IPS DF 6.9 (cell line): ENCODE measurements at regions not wholly inside any gene's neighbourhood (a gene's known extent, or its start where the extent isn't known, plus 50 kb on each side); places are given as distances from the start of the nearest gene placed in this dataset.
"Not testable (repeated sequence)": the region's sequence is repeated elsewhere in the genome, so short reads cannot be mapped to it uniquely, and the experiment has no call there.

Source experiments
- DNase-seq: peaks from one replicate; pipeline ENCODE4 v3.0.0-alpha.2; 2013; ENCODE audit warnings: low read depth, low spot score
- H3K27ac ChIP-seq: one replicate; pipeline ENCODE4 v1.5.1; 2013; ENCODE audit warnings: low read length, control low read depth
- H3K27me3 ChIP-seq: 2 replicates; pipeline ENCODE4 v1.6.1; 2013; ENCODE audit warnings: mild to moderate bottlenecking, low read length; ENCODE audit not compliant: control insufficient read depth, insufficient read depth
- H3K36me3 ChIP-seq: 2 replicates; pipeline ENCODE4 v1.6.1; 2013; ENCODE audit warnings: low read length; ENCODE audit not compliant: control insufficient read depth, insufficient read depth
- H3K4me1 ChIP-seq: 2 replicates; pipeline ENCODE4 v1.6.1; 2013; ENCODE audit warnings: low read length; ENCODE audit not compliant: control insufficient read depth, insufficient read depth
- H3K4me3 ChIP-seq: 2 replicates; pipeline ENCODE4 v1.5.1; 2013; ENCODE audit warnings: mild to moderate bottlenecking, low read length
- H3K9me3 ChIP-seq: 2 replicates; pipeline ENCODE4 v1.6.1; 2013; ENCODE audit warnings: low read length, inconsistent platforms; ENCODE audit not compliant: control insufficient read depth, insufficient read depth
- WGBS: extraction: QIAGEN DNeasy Blood & Tissue Kit; methylation state at CpG from one replicate; pipeline ENCODE4 v1.1.7; 2013; ENCODE audit warnings: mixed read lengths, missing lambda C conversion rate; ENCODE audit not compliant: insufficient read length, insufficient coverage; 5-methylcytosine and 5-hydroxymethylcytosine counted together

DNA sequence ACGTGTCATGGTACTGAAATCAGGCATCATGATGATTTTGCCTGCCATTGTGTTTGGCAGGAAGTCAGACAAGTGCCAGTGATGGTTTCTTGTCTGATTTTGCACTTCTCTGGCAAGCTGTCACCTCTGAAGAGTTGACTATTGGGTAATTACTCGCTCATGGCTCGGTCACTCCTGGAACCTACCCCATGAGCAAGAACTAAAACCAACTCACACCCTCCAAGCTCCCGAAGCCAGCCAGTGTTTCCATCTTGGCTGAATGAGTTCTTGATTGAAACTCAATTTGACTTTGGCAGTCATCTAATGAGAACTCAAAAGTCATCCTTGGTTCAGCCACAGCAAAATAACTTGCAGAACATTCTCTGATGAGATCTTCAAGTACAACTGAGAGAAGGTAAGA lies 103.4 kb downstream of the TBC1D26 start:
- no CpG with 5 or more reads among the region's 4 CpGs for WGBS
- H3K4me1 ChIP-seq, H3K36me3 ChIP-seq, H3K27me3 ChIP-seq, H3K9me3 ChIP-seq, H3K27ac ChIP-seq, DNase-seq, H3K4me3 ChIP-seq: not testable (repeated sequence)

DNA sequence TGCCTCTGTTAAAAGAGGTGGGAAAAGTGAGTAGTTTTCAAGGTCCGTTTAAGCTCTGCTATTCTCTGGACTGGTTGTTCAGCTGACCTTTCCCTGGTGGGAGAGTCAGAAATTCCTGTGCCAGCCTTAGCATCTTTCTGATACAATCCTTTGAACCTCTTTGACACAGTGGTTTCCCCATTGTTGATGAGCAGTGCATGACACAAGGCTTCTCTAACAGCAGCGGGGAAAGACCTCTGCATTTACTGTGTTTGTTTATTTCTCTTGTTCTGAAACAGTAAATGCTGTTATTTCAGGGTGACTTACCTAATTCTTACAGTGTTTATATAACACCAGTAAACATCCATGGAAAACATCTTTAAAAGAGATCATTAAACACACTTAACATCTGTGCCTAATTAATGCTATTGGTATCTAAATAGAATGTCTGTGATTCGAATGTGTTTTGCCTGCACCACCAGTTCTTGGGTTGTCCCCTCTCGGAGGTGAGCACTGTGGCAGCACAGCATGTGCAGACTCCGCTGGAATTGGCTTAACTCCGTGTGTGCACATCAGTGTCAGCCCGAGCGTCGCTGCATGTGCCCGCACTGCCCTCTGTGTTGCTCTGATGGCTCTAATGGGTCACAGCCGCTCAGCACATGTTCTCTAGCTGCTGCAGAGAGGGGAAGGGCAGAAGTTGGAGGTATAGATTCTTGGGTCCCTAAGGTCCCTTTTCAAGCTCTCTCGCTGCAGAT lies 104.3 kb downstream of the TBC1D26 start:
- DNase-seq, H3K9me3 ChIP-seq, H3K4me1 ChIP-seq, H3K27ac ChIP-seq, H3K27me3 ChIP-seq, H3K4me3 ChIP-seq, H3K36me3 ChIP-seq: not testable (repeated sequence)
- WGBS = no CpG with 5 or more reads among the region's 12 CpGs

DNA sequence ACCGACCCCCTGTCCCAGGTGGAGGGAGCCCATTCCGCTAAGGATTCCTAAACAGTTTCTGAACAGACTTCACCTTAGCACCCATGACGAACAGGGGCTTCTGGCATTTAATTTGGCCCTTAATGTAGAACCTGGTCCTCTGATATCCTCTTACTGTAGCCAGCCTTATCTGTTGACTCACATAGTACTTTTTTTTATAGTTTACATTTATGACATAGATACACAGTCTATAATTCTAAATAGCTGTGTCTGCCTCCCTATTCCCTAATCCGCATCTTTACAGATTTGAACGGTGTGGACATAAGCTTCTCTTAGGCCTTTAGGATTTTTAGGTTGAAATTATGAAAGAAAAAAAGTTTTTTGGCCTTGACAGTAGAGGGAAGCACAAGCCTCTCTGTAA lies 104.9 kb downstream of the TBC1D26 start:
- not testable (repeated sequence) for H3K36me3 ChIP-seq, H3K9me3 ChIP-seq, H3K4me1 ChIP-seq, DNase-seq, H3K27ac ChIP-seq, H3K27me3 ChIP-seq, H3K4me3 ChIP-seq
- no CpG with 5 or more reads among the region's 5 CpGs for WGBS

DNA sequence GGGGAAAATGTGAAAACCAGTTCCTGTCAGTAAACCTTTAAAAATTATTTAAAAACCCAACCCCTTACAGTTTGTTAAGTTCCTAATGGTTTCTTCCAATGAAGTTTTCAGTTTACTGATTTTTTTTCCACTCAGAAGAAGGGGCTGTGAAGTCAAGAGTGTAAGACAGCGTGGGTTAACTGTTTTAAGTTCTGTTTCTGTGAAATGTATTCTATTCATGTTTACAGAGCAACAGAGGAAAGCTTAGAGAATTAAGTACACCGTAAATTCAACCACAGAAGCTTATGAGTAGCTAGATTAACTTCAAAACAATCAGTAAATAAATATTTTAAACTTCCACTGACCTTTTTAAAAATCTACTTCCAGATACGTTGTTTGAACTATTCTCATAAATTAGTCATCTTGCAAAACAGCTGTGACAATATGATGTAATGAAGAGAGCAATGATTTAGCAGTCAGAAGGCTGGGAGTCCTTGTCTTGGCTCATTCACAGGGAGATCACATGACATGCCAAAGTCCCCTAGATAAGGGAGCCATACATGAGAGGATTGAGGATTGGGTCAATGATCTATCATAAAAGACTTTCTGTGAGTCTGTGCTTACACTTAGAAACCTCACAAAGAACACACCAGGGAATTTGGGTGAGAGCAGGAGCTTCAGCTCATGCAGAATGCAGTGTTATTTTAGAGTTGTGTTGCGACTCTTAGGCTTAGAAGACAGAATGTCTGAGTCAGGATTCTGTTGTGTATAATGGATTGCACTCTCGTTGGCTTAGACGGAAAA lies 97.3 kb upstream of the ADORA2B start:
- no CpG with 5 or more reads among the region's 6 CpGs for WGBS
- H3K9me3 ChIP-seq, H3K4me3 ChIP-seq, DNase-seq, H3K27me3 ChIP-seq, H3K36me3 ChIP-seq, H3K27ac ChIP-seq, H3K4me1 ChIP-seq: not testable (repeated sequence)

DNA sequence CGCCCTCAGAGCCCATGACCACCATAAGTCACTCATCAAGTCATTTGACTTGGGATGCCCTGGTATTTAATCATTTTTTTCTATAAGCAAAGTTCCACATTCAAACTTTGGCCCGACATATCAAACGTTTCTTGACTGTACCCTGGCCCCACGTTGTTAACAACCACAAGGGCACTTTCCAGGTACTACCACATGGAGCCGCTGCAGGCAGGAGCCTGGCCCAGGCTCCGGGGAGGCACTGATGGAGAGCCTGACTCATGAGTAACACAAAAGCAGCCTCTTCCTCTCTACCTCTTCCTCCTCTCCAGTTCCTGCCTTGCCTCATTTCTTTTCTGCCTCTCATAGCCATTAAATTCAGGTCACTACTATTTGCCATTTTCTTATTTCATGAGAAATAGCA lies 95.9 kb upstream of the ADORA2B start:
- not testable (repeated sequence) for H3K27ac ChIP-seq, H3K4me1 ChIP-seq, H3K27me3 ChIP-seq, H3K9me3 ChIP-seq, H3K4me3 ChIP-seq, H3K36me3 ChIP-seq
- peak; percentile 5 for DNase-seq
- no CpG with 5 or more reads among the region's 6 CpGs for WGBS

DNA sequence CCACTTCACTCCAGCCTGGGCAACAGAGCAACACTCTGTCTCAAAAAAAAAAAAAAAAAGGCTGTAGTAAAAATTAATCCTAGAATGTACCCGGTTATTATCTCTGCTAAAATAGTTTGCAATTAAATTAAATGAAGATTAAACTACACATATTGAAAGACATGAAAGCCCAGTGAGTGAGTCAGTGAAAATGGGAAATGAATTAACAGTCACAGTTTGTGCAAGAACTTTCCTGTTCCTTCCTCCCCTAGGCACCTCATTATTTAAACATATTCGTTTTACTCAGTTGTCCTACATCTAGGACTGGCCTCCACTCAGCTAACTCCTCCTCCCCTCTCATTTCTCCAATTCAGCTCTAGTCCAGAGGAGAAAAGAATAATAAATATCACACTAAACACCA lies 94.9 kb upstream of the ADORA2B start:
- not testable (repeated sequence) for H3K27ac ChIP-seq, H3K27me3 ChIP-seq, H3K36me3 ChIP-seq, H3K4me3 ChIP-seq, H3K9me3 ChIP-seq, DNase-seq, H3K4me1 ChIP-seq
- WGBS = no CpG with 5 or more reads among the region's 2 CpGs

DNA sequence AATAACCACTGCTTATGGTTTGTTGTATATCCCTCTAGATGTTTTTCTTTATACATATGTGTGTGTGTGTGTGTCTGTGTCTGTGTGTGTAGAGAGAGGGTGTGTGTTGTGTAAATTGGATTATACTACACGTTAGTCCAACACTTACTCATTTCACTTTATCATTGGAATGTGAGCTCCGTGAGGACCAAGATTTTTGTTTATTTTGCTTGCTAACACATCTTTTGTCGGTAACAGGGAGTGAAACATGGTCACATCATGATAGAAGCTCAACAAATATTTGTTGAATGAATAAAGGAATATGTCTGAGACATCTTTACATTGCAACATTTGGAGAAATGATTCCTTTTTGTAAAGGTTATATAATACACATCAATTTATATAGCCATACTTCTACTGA lies 94.2 kb upstream of the ADORA2B start:
- H3K9me3 ChIP-seq, DNase-seq, H3K4me1 ChIP-seq, H3K27me3 ChIP-seq, H3K4me3 ChIP-seq, H3K36me3 ChIP-seq, H3K27ac ChIP-seq: not testable (repeated sequence)
- no CpG with 5 or more reads among the region's 3 CpGs for WGBS

DNA sequence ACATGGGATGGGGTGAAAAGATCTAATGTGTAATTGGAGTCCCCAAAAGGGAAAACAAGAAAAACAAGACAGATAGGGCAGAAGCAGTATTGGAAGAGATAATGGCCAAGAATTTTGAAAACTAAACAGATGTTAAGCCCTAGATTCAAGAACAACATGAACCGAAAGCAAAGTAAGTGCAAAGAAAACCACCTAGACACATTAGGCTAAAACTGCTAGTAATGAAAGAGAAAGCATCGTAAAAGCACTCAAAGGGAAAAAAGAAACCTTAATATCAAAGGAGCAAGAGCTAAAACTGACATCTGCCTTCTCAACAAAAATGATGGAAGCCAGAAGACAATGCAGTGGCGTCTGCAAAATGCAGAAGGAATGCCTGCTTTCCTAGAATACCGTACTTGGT lies 92.1 kb upstream of the ADORA2B start:
- DNase-seq, H3K36me3 ChIP-seq, H3K4me3 ChIP-seq, H3K4me1 ChIP-seq, H3K27ac ChIP-seq, H3K9me3 ChIP-seq, H3K27me3 ChIP-seq: not testable (repeated sequence)
- no CpG with 5 or more reads among the region's 4 CpGs for WGBS

DNA sequence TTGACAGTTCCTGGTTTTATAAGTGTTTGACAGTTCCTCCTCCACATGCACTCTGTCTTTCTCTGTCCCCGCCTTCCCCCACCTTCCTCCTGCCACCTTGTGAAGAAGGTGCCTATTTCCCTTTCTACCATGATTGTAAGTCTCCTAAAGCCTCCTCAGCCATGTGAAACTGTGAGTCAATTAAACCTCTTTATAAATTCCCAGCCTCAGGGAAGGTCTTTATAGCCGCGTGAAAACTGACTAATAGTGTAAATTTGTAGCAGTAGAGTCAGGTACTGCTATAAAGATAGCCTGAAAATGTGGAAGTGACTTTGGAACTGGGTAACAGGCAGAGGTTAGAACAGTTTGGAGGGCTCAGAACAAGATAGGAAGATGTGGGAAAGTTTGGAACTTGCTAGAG lies 88.7 kb upstream of the ADORA2B start:
- WGBS = no CpG with 5 or more reads among the region's 3 CpGs
- H3K27me3 ChIP-seq, H3K4me1 ChIP-seq, H3K27ac ChIP-seq, DNase-seq, H3K9me3 ChIP-seq, H3K4me3 ChIP-seq, H3K36me3 ChIP-seq: not testable (repeated sequence)

DNA sequence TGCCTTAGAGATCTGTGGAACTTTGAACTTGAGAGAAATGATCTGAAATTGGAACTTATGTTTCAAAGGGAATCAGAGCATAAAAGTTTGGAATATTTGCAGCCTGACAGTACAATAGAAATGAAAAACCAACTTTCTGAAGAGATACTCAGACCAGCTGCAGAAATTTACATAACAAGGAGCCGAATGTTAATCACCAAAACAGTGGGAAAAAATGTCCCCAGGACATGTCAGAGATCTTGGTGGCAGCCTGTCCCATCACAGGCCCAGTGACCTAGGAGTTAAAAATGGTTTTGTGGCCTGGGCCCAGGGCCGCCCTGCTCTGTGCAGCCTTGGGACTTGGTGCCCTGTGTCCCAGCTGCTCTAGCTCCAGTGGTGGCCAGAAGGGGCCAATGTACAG lies 88.2 kb upstream of the ADORA2B start:
- not testable (repeated sequence) for H3K36me3 ChIP-seq, H3K4me1 ChIP-seq, H3K27me3 ChIP-seq, H3K4me3 ChIP-seq, DNase-seq, H3K9me3 ChIP-seq, H3K27ac ChIP-seq
- no CpG with 5 or more reads among the region's 2 CpGs for WGBS

DNA sequence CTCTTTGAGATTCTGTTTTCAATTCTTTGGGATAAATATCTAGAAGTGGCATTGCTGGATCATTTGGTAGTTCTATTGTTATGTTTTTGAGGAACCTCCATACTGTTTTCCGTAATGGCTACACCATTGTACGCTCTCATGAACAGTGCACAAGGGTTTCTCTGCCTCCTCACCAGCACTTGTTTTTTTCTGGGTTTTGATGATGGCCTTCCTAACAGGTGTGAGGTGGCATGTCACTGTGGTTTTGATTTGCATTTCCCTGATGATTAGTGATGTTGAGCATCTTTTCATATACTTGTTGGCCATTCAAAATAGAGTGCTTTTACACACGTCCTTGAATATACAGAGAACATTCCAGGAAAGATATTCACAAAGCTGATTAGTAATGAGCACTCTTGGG lies 86.8 kb upstream of the ADORA2B start:
- H3K36me3 ChIP-seq, H3K27ac ChIP-seq, H3K4me1 ChIP-seq, H3K4me3 ChIP-seq, H3K9me3 ChIP-seq, DNase-seq, H3K27me3 ChIP-seq: not testable (repeated sequence)
- WGBS = no CpG with 5 or more reads among the region's 3 CpGs
